Left renal pelvis (tissue), 4 donors: ENCODE measurements at regions not wholly inside any gene's neighbourhood (a gene's known extent, or its start where the extent isn't known, plus 50 kb on each side); places are given as distances from the start of the nearest gene placed in this dataset.
"Not testable (repeated sequence)": the region's sequence is repeated elsewhere in the genome, so short reads cannot be mapped to it uniquely, and the experiment has no call there.

Source experiments
- DNase-seq, 4 donors: peaks; one replicate each; pipeline ENCODE4 v3.0.0-alpha.2; 2013; ENCODE audit warnings: low read depth in 4 of 4, low spot score in 3 of 4

- DNase-seq = no peak
Observed at GRCh38 chr3:164320962-164321361, 757.3 kb downstream of the SI start.

GRCh38 chr3:164306042-164306441 lies 772.3 kb downstream of the SI start:
- DNase-seq = no peak

- DNase-seq = no peak
Observed at GRCh38 chr3:164303894-164304293, 774.4 kb downstream of the SI start.

- no peak for DNase-seq
Observed at GRCh38 chr3:164302622-164303021, 775.7 kb downstream of the SI start.

- DNase-seq = not testable (repeated sequence)
Observed at GRCh38 chr3:164291486-164291885, 786.8 kb downstream of the SI start.

- no peak for DNase-seq
Observed at GRCh38 chr3:164278550-164278949, 799.7 kb downstream of the SI start.

GRCh38 chr3:164267053-164267452 lies 811.2 kb downstream of the SI start:
- no peak for DNase-seq

GRCh38 chr3:164250923-164251322 lies 827.4 kb downstream of the SI start:
- no peak for DNase-seq

GRCh38 chr3:164236851-164237250 lies 841.4 kb downstream of the SI start:
- DNase-seq = no peak

- DNase-seq = no peak
Observed at GRCh38 chr3:164235289-164236028, 842.8 kb downstream of the SI start.

- DNase-seq = no peak
Observed at GRCh38 chr3:164233951-164234350, 844.3 kb downstream of the SI start.

GRCh38 chr3:164231718-164232117 lies 846.6 kb downstream of the SI start:
- no peak for DNase-seq

- no peak for DNase-seq
Observed at GRCh38 chr3:164230385-164231094, 847.8 kb downstream of the SI start.

GRCh38 chr3:164224126-164224525 lies 854.2 kb downstream of the SI start:
- no peak for DNase-seq

- no peak for DNase-seq
Observed at GRCh38 chr3:164222197-164222596, 856.1 kb downstream of the SI start.

GRCh38 chr3:164221297-164221696 lies 857.0 kb downstream of the SI start:
- no peak for DNase-seq

- no peak for DNase-seq
Observed at GRCh38 chr3:164209363-164209762, 868.9 kb downstream of the SI start.

GRCh38 chr3:164208821-164209220 lies 869.5 kb downstream of the SI start:
- no peak for DNase-seq

GRCh38 chr3:164208048-164208447 lies 870.2 kb downstream of the SI start:
- DNase-seq = no peak

- DNase-seq = no peak
Observed at GRCh38 chr3:164200053-164200823, 878.1 kb downstream of the SI start.

GRCh38 chr3:164196477-164196876 lies 881.8 kb downstream of the SI start:
- DNase-seq = no peak

GRCh38 chr3:164194842-164195241 lies 883.5 kb downstream of the SI start:
- no peak for DNase-seq
